Fibroblast of lung (primary cell): ENCODE measurements at regions not wholly inside any gene's neighbourhood (a gene's known extent, or its start where the extent isn't known, plus 50 kb on each side); places are given as distances from the start of the nearest gene placed in this dataset.
"Not testable (repeated sequence)": the region's sequence is repeated elsewhere in the genome, so short reads cannot be mapped to it uniquely, and the experiment has no call there.

Experiments used
- DNase-seq, 2 donors: peaks; one replicate each; pipeline versions ENCODE4 v3.0.0 to v3.0.0-alpha.2; 2010; ENCODE audit warnings: low read depth in 2 of 2
- H2AFZ ChIP-seq: 2 replicates; pipeline ENCODE4 v1.5.1; 2012; ENCODE audit warnings: low read length, control low read depth, inconsistent platforms
- H3K27ac ChIP-seq: 2 replicates; pipeline ENCODE4 v1.5.1; 2011; ENCODE audit warnings: low read length, control low read depth; ENCODE audit not compliant: insufficient read depth
- H3K27me3 ChIP-seq: 2 replicates; pipeline ENCODE4 v1.5.1; 2011; ENCODE audit warnings: mild to moderate bottlenecking, low read length; ENCODE audit not compliant: control insufficient read depth, insufficient read depth
- H3K36me3 ChIP-seq: 2 replicates; pipeline ENCODE4 v1.5.1; 2011; ENCODE audit warnings: low read length; ENCODE audit not compliant: control insufficient read depth, insufficient read depth
- H3K4me1 ChIP-seq: 2 replicates; pipeline ENCODE4 v1.5.1; 2011; ENCODE audit warnings: low read length; ENCODE audit not compliant: control insufficient read depth, insufficient read depth; ENCODE audit errors: extremely low read depth
- H3K4me2 ChIP-seq: 2 replicates; pipeline ENCODE4 v1.5.1; 2011; ENCODE audit warnings: low read length, control low read depth; ENCODE audit not compliant: insufficient read depth; ENCODE audit errors: extremely low read depth
- H3K4me3 ChIP-seq, 4 experiments: fragments of 200-600 bp in 1 of 4; sonication (generic) in 1 of 4; replicated peaks in 1 of 4; 2 replicates each; pipeline ENCODE4 v1.5.1; 2011 to 2016; ENCODE audit warnings: low read length in 4 of 4, low read depth in 3 of 4, mild to moderate bottlenecking in 3 of 4, control low read depth in 2 of 4, inconsistent platforms in 1 of 4, mixed read lengths in 1 of 4; ENCODE audit not compliant: insufficient read depth in 1 of 4; ENCODE audit errors: control extremely low read depth in 1 of 4
- H3K79me2 ChIP-seq: 2 replicates; pipeline ENCODE4 v1.5.1; 2012; ENCODE audit warnings: mild to moderate bottlenecking, low read length, inconsistent platforms; ENCODE audit not compliant: control insufficient read depth, insufficient read depth
- H3K9ac ChIP-seq: 2 replicates; pipeline ENCODE4 v1.5.1; 2011; ENCODE audit warnings: mild to moderate bottlenecking, low read length, control low read depth; ENCODE audit not compliant: insufficient read depth
- H3K9me3 ChIP-seq: 2 replicates; pipeline ENCODE4 v1.5.1; 2012; ENCODE audit warnings: low read depth, low read length; ENCODE audit not compliant: control insufficient read depth, insufficient read depth
- H4K20me1 ChIP-seq: 2 replicates; pipeline ENCODE4 v1.5.1; 2011; ENCODE audit warnings: low read length; ENCODE audit not compliant: control insufficient read depth, insufficient read depth; ENCODE audit errors: extremely low read depth
- EZH2 ChIP-seq: IDR thresholded peaks from 2 replicates; pipeline ENCODE4 v1.5.1; 2012; ENCODE audit warnings: low read length, control low read depth, mild to moderate bottlenecking; ENCODE audit errors: missing control alignments
- TF ChIP-seq, protein P1 (sequence below), 2 donors: IDR thresholded peaks in 1 of 2; conservative IDR thresholded peaks in 1 of 2; 1 replicate in 1 of 2; 2 replicates in 1 of 2; pipeline ENCODE4 v1.5.1; 2011 to 2012; ENCODE audit warnings: low read length in 2 of 2, control low read depth in 1 of 2, inconsistent platforms in 1 of 2, low read depth in 1 of 2, mild to moderate bottlenecking in 1 of 2

GRCh38 chr1:229908689-229909088 is 158.3 kb upstream of the GALNT2 start:
- H3K9me3 ChIP-seq, result no peaks in the 10 kb centered on the region
- H2AFZ ChIP-seq, result no peak overlapping the region
- H3K27me3 ChIP-seq, result no peaks in the 10 kb centered on the region
- no peaks in the 10 kb centered on the region for H4K20me1 ChIP-seq
- no peaks in the 10 kb centered on the region for H3K79me2 ChIP-seq
- no peaks in the 10 kb centered on the region for H3K36me3 ChIP-seq
- H3K27ac ChIP-seq, result no peak overlapping the region
- no peaks in the 10 kb centered on the region for H3K4me1 ChIP-seq
- TF ChIP-seq EZH2, result no peak
- TF ChIP-seq, protein P1, sequence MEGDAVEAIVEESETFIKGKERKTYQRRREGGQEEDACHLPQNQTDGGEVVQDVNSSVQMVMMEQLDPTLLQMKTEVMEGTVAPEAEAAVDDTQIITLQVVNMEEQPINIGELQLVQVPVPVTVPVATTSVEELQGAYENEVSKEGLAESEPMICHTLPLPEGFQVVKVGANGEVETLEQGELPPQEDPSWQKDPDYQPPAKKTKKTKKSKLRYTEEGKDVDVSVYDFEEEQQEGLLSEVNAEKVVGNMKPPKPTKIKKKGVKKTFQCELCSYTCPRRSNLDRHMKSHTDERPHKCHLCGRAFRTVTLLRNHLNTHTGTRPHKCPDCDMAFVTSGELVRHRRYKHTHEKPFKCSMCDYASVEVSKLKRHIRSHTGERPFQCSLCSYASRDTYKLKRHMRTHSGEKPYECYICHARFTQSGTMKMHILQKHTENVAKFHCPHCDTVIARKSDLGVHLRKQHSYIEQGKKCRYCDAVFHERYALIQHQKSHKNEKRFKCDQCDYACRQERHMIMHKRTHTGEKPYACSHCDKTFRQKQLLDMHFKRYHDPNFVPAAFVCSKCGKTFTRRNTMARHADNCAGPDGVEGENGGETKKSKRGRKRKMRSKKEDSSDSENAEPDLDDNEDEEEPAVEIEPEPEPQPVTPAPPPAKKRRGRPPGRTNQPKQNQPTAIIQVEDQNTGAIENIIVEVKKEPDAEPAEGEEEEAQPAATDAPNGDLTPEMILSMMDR (conservative IDR thresholded peaks at IDR 0.05 in 1 of 2, IDR thresholded peaks at IDR 0.05 in 1 of 2; ENCODE audit: low read depth in 1 of 2, low read length in 2 of 2), result no peak
- H3K4me3 ChIP-seq, result no peak overlapping the region
- no peak for DNase-seq
- H3K4me2 ChIP-seq, result no peak overlapping the region
- H3K9ac ChIP-seq, result no peak overlapping the region

GRCh38 chr1:229913489-229913888 is 153.5 kb upstream of the GALNT2 start:
- H2AFZ ChIP-seq, result no peak overlapping the region
- H3K9ac ChIP-seq, result no peak overlapping the region
- H3K4me3 ChIP-seq, result no peak overlapping the region
- DNase-seq, result no peak
- no peaks in the 10 kb centered on the region for H3K79me2 ChIP-seq
- H3K27ac ChIP-seq, result no peak overlapping the region
- no peaks in the 10 kb centered on the region for H3K36me3 ChIP-seq
- no peaks in the 10 kb centered on the region for H3K27me3 ChIP-seq
- no peak overlapping the region for H3K4me2 ChIP-seq
- TF ChIP-seq, protein P1 (conservative IDR thresholded peaks at IDR 0.05 in 1 of 2, IDR thresholded peaks at IDR 0.05 in 1 of 2; ENCODE audit: low read depth in 1 of 2, low read length in 2 of 2), result no peak
- TF ChIP-seq EZH2, result no peak
- no peaks in the 10 kb centered on the region for H4K20me1 ChIP-seq
- no peaks in the 10 kb centered on the region for H3K4me1 ChIP-seq
- no peaks in the 10 kb centered on the region for H3K9me3 ChIP-seq

GRCh38 chr1:229919488-229919887 is 147.6 kb upstream of the GALNT2 start:
- not testable (repeated sequence) for H3K27ac ChIP-seq, H3K4me2 ChIP-seq, H3K9ac ChIP-seq, DNase-seq, H3K36me3 ChIP-seq, H3K4me3 ChIP-seq, H3K79me2 ChIP-seq, H3K9me3 ChIP-seq, H3K27me3 ChIP-seq, H3K4me1 ChIP-seq, H4K20me1 ChIP-seq, H2AFZ ChIP-seq
